ENCODE measurements at regions not wholly inside any gene's neighbourhood (a gene's known extent, or its start where the extent isn't known, plus 50 kb on each side); places are given as distances from the start of the nearest gene placed in this dataset.

GRCh38 chr5:67678594-67678993 lies 482.0 kb upstream of the CD180 start:
- CTCF ChIA-PET = no interaction called here
- ATAC-seq = no peak
- H3K4me3 ChIP-seq = no peak overlapping the region
- WGBS (ENCODE audit: missing lambda C conversion rate) = 54% methylated on average over 3 of the region's 3 CpGs
- POLR2A ChIA-PET = no interaction called here
- no peaks in the 10 kb centered on the region for H3K4me1 ChIP-seq
- no peak overlapping the region for H3K4me2 ChIP-seq
- DNase-seq (ENCODE audit: low read depth in 1 of 2, low spot score in 1 of 2) = no peak
- no peaks in the 10 kb centered on the region for H3K9me3 ChIP-seq
- TF ChIP-seq RNF2 (IDR thresholded peaks at IDR 0.05; ENCODE audit: borderline replicate concordance, low read depth) (no peak), MYC (IDR thresholded peaks at IDR 0.05; ENCODE audit: borderline replicate concordance, low read length) (no peak), HES2 (IDR thresholded peaks at IDR 0.05) (no peak), RFX5 (IDR thresholded peaks at IDR 0.05) (no peak), TP53 (CRISPR knock-in tag; IDR thresholded peaks at IDR 0.05) (no peak)
- no peak for FAIRE-seq
- H3K27ac ChIP-seq = no peak overlapping the region

- Histone ChIP-seq H3K4me2 (no peak overlapping the region), H3K4me1 (no peaks in the 10 kb centered on the region), H3K9me3 (no peaks in the 10 kb centered on the region), H3K4me3 (no peak overlapping the region), H3K27ac (no peak overlapping the region)
- POLR2A ChIA-PET = no interaction called here
- ATAC-seq (no peak), FAIRE-seq (no peak), DNase-seq (ENCODE audit: low read depth in 1 of 2, low spot score in 1 of 2) (no peak)
- CTCF ChIA-PET = no interaction called here
- TF ChIP-seq CBX2 (IDR thresholded peaks at IDR 0.05; ENCODE audit: borderline replicate concordance, low read depth) = no peak
- no peak for TF ChIP-seq MAX (IDR thresholded peaks at IDR 0.05)
- no peak for TF ChIP-seq SMC3 (IDR thresholded peaks at IDR 0.05)
- 66% methylated on average over 2 of the region's 2 CpGs for WGBS (ENCODE audit: missing lambda C conversion rate)
Measured at GRCh38 chr5:67677422-67677970, 480.9 kb upstream of the CD180 start.

- H3K27ac ChIP-seq = no peak overlapping the region
- no peak for FAIRE-seq
- no peaks in the 10 kb centered on the region for H3K9me3 ChIP-seq
- no peaks in the 10 kb centered on the region for H3K4me1 ChIP-seq
- ATAC-seq = no peak
- ChIA-PET POLR2A (no interaction called here), CTCF (no interaction called here)
- H3K4me2 ChIP-seq = no peak overlapping the region
- TF ChIP-seq RCOR1 (IDR thresholded peaks at IDR 0.05; ENCODE audit: low read depth, low read length) (no peak), HMGXB4 (CRISPR knock-in tag; IDR thresholded peaks at IDR 0.05; ENCODE audit: borderline replicate concordance) (no peak), EP300 (IDR thresholded peaks at IDR 0.05) (no peak), NR3C1 (IDR thresholded peaks at IDR 0.05) (no peak), RAD21 (conservative IDR thresholded peaks at IDR 0.05 in 1 of 2, IDR thresholded peaks at IDR 0.05 in 1 of 2) (no peak), HOXB5 (CRISPR knock-in tag; IDR thresholded peaks at IDR 0.05) (no peak), MAX (IDR thresholded peaks at IDR 0.05) (no peak), ESRRA (IDR thresholded peaks at IDR 0.05; ENCODE audit: borderline replicate concordance, low read length) (no peak), CEBPB (IDR thresholded peaks at IDR 0.05) (no peak), ZFP36 (IDR thresholded peaks at IDR 0.05; ENCODE audit: borderline replicate concordance, partially characterized antibody) (no peak), RFX5 (IDR thresholded peaks at IDR 0.05) (no peak), CTCF (IDR thresholded peaks at IDR 0.05) (no peak), JUN (IDR thresholded peaks at IDR 0.05) (no peak), ATOH8 (CRISPR knock-in tag; IDR thresholded peaks at IDR 0.05; ENCODE audit: low read depth) (no peak), NFE2L2 (conservative IDR thresholded peaks at IDR 0.05; ENCODE audit: low read length) (no peak), ELK1 (IDR thresholded peaks at IDR 0.05; ENCODE audit: low read depth, low read length) (no peak), MYC (IDR thresholded peaks at IDR 0.05; ENCODE audit: borderline replicate concordance, low read length) (no peak)
- WGBS (ENCODE audit: missing lambda C conversion rate) = 18% methylated on average over 2 of the region's 2 CpGs
- no peak for DNase-seq (ENCODE audit: low read depth in 1 of 2, low spot score in 1 of 2)
- no peak overlapping the region for H3K4me3 ChIP-seq
Measured at GRCh38 chr5:67676863-67677262, 480.3 kb upstream of the CD180 start.
